ENCODE measurements at regions not wholly inside any gene's neighbourhood (a gene's known extent, or its start where the extent isn't known, plus 50 kb on each side); places are given as distances from the start of the nearest gene placed in this dataset.

DNA sequence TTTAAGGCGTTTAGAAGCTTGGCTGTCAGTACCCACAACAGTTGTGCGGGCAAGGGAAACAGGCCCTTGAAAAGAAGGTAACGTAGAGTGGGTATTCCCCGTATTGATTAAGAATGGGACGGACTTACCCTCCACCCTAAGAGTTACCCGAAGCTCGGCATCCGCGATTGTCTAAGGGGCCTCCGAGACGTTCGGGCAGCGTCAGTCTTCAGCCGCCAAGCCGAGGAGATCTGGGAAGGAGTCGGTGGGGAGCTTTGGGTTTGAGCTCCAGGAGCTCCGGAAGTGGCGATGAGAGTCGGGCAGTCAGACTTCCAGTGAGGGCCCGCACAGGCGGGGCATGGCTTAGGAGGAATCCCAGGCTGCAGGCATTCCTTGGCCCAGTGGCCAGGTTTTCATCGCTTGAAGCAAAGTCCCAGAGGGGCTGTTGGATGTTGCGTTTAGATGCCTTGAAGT lies 748.2 kb upstream of the ADGRB3 start:
- TF ChIP-seq, protein P1, sequence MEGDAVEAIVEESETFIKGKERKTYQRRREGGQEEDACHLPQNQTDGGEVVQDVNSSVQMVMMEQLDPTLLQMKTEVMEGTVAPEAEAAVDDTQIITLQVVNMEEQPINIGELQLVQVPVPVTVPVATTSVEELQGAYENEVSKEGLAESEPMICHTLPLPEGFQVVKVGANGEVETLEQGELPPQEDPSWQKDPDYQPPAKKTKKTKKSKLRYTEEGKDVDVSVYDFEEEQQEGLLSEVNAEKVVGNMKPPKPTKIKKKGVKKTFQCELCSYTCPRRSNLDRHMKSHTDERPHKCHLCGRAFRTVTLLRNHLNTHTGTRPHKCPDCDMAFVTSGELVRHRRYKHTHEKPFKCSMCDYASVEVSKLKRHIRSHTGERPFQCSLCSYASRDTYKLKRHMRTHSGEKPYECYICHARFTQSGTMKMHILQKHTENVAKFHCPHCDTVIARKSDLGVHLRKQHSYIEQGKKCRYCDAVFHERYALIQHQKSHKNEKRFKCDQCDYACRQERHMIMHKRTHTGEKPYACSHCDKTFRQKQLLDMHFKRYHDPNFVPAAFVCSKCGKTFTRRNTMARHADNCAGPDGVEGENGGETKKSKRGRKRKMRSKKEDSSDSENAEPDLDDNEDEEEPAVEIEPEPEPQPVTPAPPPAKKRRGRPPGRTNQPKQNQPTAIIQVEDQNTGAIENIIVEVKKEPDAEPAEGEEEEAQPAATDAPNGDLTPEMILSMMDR (IDR thresholded peaks at IDR 0.05) = no peak
- no peak overlapping the region for H3K9ac ChIP-seq
- H3K79me2 ChIP-seq = no peaks in the 10 kb centered on the region
- H3K9me3 ChIP-seq (ENCODE audit: control insufficient read depth, low read length) = no peaks in the 10 kb centered on the region
- no peak overlapping the region for H3K4me2 ChIP-seq (ENCODE audit: low read length)
- H3K27me3 ChIP-seq (ENCODE audit: control insufficient read depth, insufficient read depth, low read length) = no peaks in the 10 kb centered on the region
- H3K36me3 ChIP-seq (ENCODE audit: control insufficient read depth, insufficient read depth, low read length) = no peaks in the 10 kb centered on the region
- no peak overlapping the region for H3K27ac ChIP-seq
- no peak overlapping the region for H2AFZ ChIP-seq
- H3K4me3 ChIP-seq (ENCODE audit: low read depth, low read length) = no peak overlapping the region
- no peaks in the 10 kb centered on the region for H3K4me1 ChIP-seq

DNA sequence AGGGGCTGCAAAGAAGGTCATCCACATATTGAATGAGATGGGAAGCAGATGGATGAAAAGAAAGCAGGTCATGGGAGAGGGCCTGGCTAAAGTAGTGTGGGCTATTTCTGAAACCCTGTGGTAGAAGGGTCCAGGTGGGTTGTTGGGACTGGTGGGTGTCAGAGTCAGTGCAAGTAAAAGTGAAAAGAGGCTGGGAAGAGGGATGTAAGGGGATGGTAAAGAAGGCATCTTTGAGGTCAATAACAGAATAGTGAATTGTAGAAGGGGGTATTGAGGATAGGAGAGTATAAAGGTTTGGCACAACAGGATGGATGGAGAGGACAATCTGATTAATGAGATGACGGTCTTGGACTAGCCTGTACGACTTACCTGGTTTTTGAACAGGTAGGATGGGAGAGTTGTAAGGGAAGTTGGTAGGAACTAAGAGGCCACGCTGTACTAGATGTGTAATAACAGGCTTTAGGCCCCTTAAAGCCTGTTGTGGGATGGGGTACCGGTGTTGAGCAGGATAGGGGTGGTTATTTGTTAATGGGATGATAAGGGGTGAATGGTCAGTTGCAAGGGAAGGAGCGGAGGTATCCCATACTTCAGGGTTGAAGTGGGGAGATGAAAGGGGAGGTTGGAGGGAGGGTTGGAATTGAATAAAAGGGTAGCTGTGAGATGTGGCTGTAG lies 748.9 kb upstream of the ADGRB3 start:
- Histone ChIP-seq H3K79me2 (no peaks in the 10 kb centered on the region), H3K9me3 (ENCODE audit: control insufficient read depth, low read length) (no peaks in the 10 kb centered on the region), H3K27me3 (ENCODE audit: control insufficient read depth, insufficient read depth, low read length) (no peaks in the 10 kb centered on the region), H3K4me2 (ENCODE audit: low read length) (no peak overlapping the region), H3K27ac (no peak overlapping the region), H3K4me3 (ENCODE audit: low read depth, low read length) (no peak overlapping the region), H2AFZ (no peak overlapping the region), H3K36me3 (ENCODE audit: control insufficient read depth, insufficient read depth, low read length) (no peaks in the 10 kb centered on the region), H3K4me1 (no peaks in the 10 kb centered on the region), H3K9ac (no peak overlapping the region)
- TF ChIP-seq, protein P1 (IDR thresholded peaks at IDR 0.05) = no peak

DNA sequence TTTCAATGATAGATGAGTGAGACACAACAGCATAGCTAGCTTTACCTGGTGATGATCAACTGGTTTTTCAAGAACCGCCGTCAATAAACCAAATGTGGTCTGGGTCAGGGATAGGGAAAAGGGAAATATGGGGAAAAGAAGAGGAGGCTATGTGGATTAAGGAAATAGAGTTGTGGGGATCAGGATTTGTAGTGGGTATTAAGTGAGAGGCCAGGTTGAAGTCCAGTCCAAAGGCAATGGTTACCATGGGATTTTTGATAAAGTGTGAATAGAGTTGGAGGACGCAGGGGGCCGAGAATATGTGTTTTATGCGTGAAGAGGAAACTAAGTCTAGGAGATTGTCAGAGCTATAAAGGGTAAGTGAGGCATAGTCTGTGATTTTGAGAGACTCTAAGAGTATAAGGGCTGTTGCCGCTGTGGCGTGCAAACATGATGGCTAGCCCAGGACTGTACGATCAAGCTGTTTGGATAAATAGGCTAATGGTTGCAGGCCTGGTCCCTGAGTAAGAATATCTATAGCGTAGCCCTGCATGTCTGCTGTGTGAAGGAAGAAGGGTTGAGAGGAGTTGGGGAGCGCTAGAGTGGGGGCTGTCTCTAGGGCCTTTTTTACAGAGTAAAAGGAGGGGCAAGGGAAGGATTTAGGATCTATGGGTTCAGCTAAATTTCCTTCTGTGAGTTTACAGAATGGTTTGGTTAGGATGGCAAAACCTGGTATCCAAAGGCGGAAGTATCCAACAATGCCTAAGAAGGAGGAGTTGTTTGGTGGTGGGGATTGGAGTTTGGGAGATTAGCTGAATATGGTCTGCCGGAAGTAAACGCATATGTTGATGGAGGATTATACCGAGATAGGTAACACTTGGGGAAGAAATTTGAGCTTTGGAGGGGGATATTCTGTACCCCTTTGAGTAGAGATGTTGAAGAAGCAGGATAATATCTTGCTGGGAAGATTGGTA lies 749.7 kb upstream of the ADGRB3 start:
- Histone ChIP-seq H3K9ac (no peak overlapping the region), H3K4me2 (ENCODE audit: low read length) (no peak overlapping the region), H3K4me3 (ENCODE audit: low read depth, low read length) (no peak overlapping the region), H3K9me3 (ENCODE audit: control insufficient read depth, low read length) (no peaks in the 10 kb centered on the region), H2AFZ (no peak overlapping the region), H3K27me3 (ENCODE audit: control insufficient read depth, insufficient read depth, low read length) (no peaks in the 10 kb centered on the region), H3K79me2 (no peaks in the 10 kb centered on the region), H3K4me1 (no peaks in the 10 kb centered on the region), H3K27ac (no peak overlapping the region), H3K36me3 (ENCODE audit: control insufficient read depth, insufficient read depth, low read length) (no peaks in the 10 kb centered on the region)
- TF ChIP-seq, protein P1 (IDR thresholded peaks at IDR 0.05) = no peak

GRCh38 chr6:67884442-67884841 lies 750.6 kb upstream of the ADGRB3 start:
- H3K4me1 ChIP-seq = no peaks in the 10 kb centered on the region
- no peak overlapping the region for H3K4me2 ChIP-seq (ENCODE audit: low read length)
- TF ChIP-seq, protein P1 (IDR thresholded peaks at IDR 0.05) = no peak
- no peaks in the 10 kb centered on the region for H3K27me3 ChIP-seq (ENCODE audit: control insufficient read depth, insufficient read depth, low read length)
- H3K9me3 ChIP-seq (ENCODE audit: control insufficient read depth, low read length) = no peaks in the 10 kb centered on the region
- no peak overlapping the region for H3K27ac ChIP-seq
- no peaks in the 10 kb centered on the region for H3K36me3 ChIP-seq (ENCODE audit: control insufficient read depth, insufficient read depth, low read length)
- no peaks in the 10 kb centered on the region for H3K79me2 ChIP-seq
- no peak overlapping the region for H3K9ac ChIP-seq
- no peak overlapping the region for H2AFZ ChIP-seq
- no peak overlapping the region for H3K4me3 ChIP-seq (ENCODE audit: low read depth, low read length)
